Neural crest cell (in vitro differentiated cells): ENCODE measurements at regions not wholly inside any gene's neighbourhood (a gene's known extent, or its start where the extent isn't known, plus 50 kb on each side); places are given as distances from the start of the nearest gene placed in this dataset.

Experiments used
- DNase-seq: peaks from one replicate; pipeline ENCODE4 v3.0.0; 2021; ENCODE audit warnings: low read depth, mixed read lengths, low spot score
- H3K27ac Mint-ChIP-seq: one replicate; pipeline ENCODE4 v1.8.0; 2021; ENCODE audit warnings: mild to moderate bottlenecking, mixed read lengths; ENCODE audit not compliant: unreplicated experiment
- H3K27me3 Mint-ChIP-seq: 2 replicates; pipeline ENCODE4 v1.8.0; 2021; ENCODE audit warnings: low read depth, mild to moderate bottlenecking, mixed read lengths
- H3K36me3 Mint-ChIP-seq: 2 replicates; pipeline ENCODE4 v1.8.0; 2021; ENCODE audit warnings: low read depth, mild to moderate bottlenecking, mixed read lengths
- H3K4me1 Mint-ChIP-seq: 2 replicates; pipeline ENCODE4 v1.8.0; 2021; ENCODE audit warnings: mixed read lengths
- H3K4me3 Mint-ChIP-seq: one replicate; pipeline ENCODE4 v1.8.0; 2021; ENCODE audit warnings: mild to moderate bottlenecking, mixed read lengths
- H3K9me3 Mint-ChIP-seq: 2 replicates; pipeline ENCODE4 v1.8.0; 2021; ENCODE audit warnings: mixed read lengths
- TF ChIP-seq, protein P1 (sequence below): fragments of 200-600 bp; sonication (generic); conservative IDR thresholded peaks from 2 replicates; pipeline ENCODE4 v1.5.0; 2021; ENCODE audit warnings: antibody characterized with exemption, mild to moderate bottlenecking

GRCh38 chr5:155311721-155312120 is 298.2 kb downstream of the KIF4B start:
- peaks cover 2% of the 10 kb centered on the region for H3K9me3 Mint-ChIP-seq
- TF ChIP-seq, protein P1, sequence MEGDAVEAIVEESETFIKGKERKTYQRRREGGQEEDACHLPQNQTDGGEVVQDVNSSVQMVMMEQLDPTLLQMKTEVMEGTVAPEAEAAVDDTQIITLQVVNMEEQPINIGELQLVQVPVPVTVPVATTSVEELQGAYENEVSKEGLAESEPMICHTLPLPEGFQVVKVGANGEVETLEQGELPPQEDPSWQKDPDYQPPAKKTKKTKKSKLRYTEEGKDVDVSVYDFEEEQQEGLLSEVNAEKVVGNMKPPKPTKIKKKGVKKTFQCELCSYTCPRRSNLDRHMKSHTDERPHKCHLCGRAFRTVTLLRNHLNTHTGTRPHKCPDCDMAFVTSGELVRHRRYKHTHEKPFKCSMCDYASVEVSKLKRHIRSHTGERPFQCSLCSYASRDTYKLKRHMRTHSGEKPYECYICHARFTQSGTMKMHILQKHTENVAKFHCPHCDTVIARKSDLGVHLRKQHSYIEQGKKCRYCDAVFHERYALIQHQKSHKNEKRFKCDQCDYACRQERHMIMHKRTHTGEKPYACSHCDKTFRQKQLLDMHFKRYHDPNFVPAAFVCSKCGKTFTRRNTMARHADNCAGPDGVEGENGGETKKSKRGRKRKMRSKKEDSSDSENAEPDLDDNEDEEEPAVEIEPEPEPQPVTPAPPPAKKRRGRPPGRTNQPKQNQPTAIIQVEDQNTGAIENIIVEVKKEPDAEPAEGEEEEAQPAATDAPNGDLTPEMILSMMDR: no peak
- DNase-seq: no peak
- H3K27ac Mint-ChIP-seq: no peak overlapping the region
- H3K27me3 Mint-ChIP-seq: peaks cover 3% of the 10 kb centered on the region
- H3K4me3 Mint-ChIP-seq: no peak overlapping the region
- H3K36me3 Mint-ChIP-seq: no peaks in the 10 kb centered on the region
- H3K4me1 Mint-ChIP-seq: peaks cover 8% of the 10 kb centered on the region

DNA sequence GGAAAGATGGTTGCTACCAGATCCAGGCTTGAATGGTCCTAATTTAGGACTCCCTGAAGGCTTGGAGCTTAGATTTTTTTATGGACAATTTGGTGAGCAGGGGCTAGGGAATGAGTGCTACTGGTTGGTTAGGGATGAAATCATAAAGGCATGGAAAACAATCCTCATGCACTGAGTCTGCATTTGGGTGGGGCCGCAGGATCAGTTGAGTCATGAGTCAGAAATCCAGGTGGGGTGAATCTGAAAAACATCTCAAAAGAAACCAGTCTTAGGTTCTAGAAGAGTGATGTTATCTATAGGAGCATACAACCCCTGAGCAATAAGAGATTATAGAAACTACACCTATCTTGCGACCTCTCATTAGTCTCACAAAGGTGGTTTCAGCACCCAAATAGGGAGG is 300.0 kb downstream of the KIF4B start:
- TF ChIP-seq, protein P1: no peak
- no peak for DNase-seq
- H3K9me3 Mint-ChIP-seq: peaks cover 2% of the 10 kb centered on the region
- H3K27ac Mint-ChIP-seq: no peak overlapping the region
- H3K27me3 Mint-ChIP-seq: peaks cover 3% of the 10 kb centered on the region
- H3K4me3 Mint-ChIP-seq: no peak overlapping the region
- H3K36me3 Mint-ChIP-seq: no peaks in the 10 kb centered on the region
- H3K4me1 Mint-ChIP-seq: peaks cover 10% of the 10 kb centered on the region

- DNase-seq: no peak
- H3K27me3 Mint-ChIP-seq: peaks cover 3% of the 10 kb centered on the region
- peaks cover 2% of the 10 kb centered on the region for H3K9me3 Mint-ChIP-seq
- TF ChIP-seq, protein P1: no peak
- H3K4me3 Mint-ChIP-seq: no peak overlapping the region
- no peak overlapping the region for H3K27ac Mint-ChIP-seq
- peaks cover 10% of the 10 kb centered on the region for H3K4me1 Mint-ChIP-seq
- no peaks in the 10 kb centered on the region for H3K36me3 Mint-ChIP-seq
Observed at GRCh38 chr5:155316070-155316714, 302.6 kb downstream of the KIF4B start.

GRCh38 chr5:155332618-155333017 is 319.1 kb downstream of the KIF4B start:
- Mint-ChIP-seq H3K36me3 (no peaks in the 10 kb centered on the region), H3K27me3 (no peaks in the 10 kb centered on the region), H3K27ac (no peak overlapping the region), H3K4me1 (no peaks in the 10 kb centered on the region), H3K9me3 (no peaks in the 10 kb centered on the region), H3K4me3 (no peak overlapping the region)
- TF ChIP-seq, protein P1: no peak
- no peak for DNase-seq

- Mint-ChIP-seq H3K27ac (no peak overlapping the region), H3K36me3 (no peaks in the 10 kb centered on the region), H3K9me3 (peaks cover 3% of the 10 kb centered on the region), H3K27me3 (no peaks in the 10 kb centered on the region), H3K4me1 (no peaks in the 10 kb centered on the region), H3K4me3 (no peak overlapping the region)
- no peak for DNase-seq
- TF ChIP-seq, protein P1: no peak
Observed at GRCh38 chr5:155342956-155343355, 329.4 kb downstream of the KIF4B start.
